ENCODE measurements at regions not wholly inside any gene's neighbourhood (a gene's known extent, or its start where the extent isn't known, plus 50 kb on each side); places are given as distances from the start of the nearest gene placed in this dataset.
A peak's percentile ranks its signal among the peaks of the same experiment; 100 is the strongest.
"Not testable (repeated sequence)": the region's sequence is repeated elsewhere in the genome, so short reads cannot be mapped to it uniquely, and the experiment has no call there.

DNA sequence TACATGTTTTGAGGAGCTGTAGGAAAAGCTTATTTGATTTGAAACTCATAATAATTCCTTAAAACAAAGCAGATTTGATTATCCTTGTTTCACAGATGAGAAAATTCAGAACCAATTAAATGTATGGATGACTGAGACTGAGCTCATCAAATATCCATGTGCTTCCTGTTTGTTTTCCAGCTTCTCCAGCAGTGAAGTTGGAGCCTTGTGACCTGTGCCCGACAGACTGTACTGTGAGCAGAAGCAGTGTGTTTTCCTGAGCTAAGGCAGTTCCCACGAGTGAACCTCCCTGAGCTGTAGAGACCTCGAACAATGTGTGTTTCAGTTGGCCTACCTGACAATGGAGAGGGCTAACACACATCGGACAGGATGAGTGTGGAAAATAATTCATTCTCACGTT, 599.5 kb upstream of the NRSN1 start:
- DNase-seq, result peak; percentile 36

DNA sequence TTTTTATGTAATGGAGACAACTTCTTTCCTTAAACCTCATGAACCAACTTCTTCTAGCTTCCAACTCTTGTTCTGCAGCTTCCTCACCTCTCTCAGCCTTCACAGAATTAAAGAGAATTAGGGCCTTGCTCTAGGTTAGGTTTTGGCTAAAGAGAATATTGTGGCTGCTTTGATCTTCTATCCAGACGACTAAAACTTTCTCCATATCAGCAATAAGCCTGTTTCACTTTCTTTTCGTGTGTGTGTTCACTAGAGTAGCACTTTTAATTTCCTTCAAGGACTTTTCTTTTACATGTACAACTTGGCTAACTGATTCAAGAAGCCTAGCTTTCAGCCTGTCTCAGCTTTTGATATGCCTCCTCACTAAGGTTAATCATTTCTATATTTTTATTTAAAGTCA, 596.1 kb upstream of the NRSN1 start:
- DNase-seq, result no peak

DNA sequence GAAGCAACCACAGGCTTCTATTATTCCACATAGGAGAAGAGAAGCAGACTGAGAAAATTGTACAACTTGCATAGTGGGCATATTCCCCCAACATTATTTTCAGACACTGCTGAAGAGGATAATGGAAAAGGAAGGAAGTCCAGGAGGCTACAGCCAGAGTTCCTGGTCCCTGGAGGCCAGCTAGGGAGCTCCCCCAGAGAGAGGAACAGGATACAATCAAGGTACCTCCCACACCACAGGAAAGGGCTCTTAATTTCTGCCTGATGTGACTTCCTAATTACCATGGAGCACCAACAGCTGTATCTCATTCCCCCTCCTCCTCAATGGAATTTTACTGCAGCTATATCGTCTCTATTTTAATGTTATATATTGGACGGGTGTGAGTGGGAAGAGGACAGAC, 594.3 kb upstream of the NRSN1 start:
- no peak for DNase-seq

DNA sequence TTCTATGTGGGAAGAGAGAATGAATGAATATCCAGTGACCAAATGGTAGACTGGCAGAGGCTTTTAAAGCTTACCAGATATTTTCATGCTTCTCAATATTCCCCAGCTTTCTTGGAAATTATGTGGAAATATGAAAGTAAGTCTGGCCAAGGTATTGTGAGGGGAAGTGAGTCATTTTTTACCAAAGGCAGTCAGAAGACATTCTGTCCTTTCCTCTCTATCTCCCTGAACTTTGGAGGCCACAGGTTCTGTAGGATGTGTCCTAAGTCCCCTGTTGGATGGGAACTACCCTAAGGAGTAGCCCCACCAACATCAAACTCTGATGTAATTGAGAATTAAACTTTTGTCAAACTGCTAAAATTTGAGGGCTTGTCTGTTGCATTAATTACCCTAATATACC, 593.8 kb upstream of the NRSN1 start:
- DNase-seq, result no peak

DNA sequence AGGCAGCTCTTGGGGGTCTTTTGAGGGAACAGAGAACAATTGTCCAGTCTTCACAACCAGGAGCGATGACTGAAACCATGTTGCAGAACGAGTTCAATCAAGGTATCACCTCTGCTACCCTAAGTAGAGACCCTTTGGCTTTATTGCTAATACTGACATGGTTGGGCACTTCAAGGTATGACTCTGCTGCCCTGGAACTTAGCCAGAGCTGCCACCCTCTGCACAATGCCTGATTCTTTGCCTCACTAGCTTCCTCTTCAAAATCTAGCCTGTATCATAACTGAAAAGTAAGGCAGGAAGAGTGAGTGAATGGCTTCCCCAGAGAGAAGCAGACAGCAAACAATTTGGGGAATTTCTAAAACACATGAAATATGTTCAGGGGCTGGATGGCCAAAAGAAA, 592.7 kb upstream of the NRSN1 start:
- no peak for DNase-seq

DNA sequence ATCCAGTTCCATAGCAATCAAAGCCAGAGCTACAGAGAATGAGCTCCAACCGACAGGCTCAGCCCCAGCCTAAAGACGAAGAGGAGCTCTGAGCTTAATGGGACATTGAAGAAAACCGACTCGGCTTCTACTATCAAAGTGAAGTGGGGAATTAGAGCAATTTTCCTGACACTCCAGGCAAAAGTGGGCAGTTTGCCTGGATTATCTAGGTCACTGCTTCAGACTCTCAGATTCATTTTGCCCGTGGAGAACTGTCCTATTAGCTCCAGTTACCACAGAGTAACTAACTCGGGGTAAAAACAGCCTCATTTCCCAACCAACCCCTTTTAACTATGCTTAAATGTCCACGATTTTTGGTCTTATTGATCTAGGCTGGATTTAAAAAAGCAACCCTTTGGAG, 592.1 kb upstream of the NRSN1 start:
- no peak for DNase-seq

DNA sequence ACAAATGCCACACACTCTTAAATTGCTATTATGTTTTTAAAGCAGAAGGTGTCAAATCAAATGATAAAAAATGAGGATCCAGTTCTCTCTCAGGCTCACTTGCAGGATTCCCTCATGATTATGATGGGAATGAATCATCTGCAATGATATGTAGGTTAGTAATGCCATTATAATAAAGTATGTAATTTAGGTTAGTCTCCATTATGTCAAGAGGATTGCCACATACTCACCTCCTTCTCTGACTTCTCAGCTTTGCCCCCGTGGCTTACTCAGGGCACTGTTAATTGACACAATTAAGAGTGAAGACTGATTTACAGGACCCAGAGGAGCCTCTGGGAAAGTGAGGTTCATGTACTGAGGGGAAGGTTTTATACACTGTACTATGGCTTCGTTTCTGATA, 591.7 kb upstream of the NRSN1 start:
- no peak for DNase-seq

DNA sequence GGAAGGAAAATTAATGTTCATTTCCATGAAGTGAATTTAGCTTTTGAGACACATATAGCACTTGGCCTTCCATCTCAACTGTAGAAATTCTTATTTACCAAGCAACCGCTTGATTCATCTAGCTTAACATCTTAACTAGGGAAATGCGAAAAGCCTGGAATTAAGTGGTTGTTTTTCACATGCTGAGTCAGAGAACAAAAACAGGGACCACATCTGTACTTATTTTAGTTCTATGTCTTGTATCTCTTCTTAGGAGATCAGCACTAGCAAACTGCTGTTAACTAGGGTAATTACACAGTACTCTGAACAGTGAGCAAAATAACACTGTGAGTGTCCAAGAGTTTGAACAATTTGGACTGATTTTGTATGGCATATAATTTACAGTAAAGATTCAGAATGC, 590.9 kb upstream of the NRSN1 start:
- peak; percentile 9 for DNase-seq

DNA sequence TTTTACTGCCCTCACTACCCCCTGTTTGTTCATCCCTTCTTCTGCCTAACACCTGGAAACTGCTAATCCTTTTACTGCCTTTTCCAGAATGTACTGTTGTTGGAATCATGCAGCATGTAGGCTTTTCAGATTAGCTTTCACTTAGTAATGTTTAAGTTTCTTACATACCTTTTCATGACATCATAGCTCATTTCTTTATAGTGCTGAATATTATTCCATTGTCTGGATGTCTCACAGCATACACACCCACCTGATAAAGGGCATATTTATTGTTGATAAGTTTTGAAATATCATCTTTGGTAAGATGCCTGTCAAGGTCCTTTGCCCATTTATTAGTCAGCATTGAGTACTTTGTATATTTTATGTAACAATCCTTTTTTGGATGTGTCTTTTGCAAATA, 588.2 kb upstream of the NRSN1 start:
- no peak for DNase-seq

DNA sequence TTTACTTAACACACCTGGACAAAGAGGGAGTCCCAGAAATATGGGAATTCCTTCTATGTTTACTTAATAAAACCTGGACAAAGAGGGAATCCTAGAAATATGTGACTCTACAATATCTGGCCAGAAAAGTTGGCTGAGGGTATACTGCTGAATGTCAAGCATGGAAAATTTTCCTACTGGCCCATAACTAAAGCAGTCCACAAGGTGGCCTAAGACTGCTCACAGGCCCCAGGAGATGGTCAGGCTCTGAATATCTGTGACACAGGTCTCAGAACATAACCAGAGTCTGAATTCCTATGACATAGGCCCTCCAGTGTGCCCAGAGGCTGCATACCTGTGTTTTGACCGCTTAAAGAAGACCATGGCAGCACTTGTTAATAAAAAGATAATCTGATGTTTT, 578.2 kb upstream of the NRSN1 start:
- no peak for DNase-seq

DNA sequence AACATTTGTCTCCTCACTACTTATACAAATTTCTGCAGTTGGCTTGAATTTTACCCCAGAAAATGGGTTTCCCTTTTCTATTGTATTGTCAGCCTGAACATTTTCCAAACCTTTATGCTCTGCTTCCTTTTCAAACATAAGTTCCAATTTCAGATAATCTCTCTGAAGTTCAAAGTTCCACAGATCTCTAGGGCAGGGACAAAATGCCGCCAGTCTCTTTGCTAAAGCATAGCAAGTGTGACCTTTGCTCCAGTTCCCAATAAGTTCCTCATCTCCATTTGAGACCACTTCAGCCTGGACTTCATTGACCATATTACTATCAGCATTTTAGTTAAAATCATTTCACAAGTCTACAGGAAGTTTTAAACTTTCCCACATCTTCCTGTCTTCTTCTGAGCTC, 571.1 kb upstream of the NRSN1 start:
- DNase-seq, result not testable (repeated sequence)

DNA sequence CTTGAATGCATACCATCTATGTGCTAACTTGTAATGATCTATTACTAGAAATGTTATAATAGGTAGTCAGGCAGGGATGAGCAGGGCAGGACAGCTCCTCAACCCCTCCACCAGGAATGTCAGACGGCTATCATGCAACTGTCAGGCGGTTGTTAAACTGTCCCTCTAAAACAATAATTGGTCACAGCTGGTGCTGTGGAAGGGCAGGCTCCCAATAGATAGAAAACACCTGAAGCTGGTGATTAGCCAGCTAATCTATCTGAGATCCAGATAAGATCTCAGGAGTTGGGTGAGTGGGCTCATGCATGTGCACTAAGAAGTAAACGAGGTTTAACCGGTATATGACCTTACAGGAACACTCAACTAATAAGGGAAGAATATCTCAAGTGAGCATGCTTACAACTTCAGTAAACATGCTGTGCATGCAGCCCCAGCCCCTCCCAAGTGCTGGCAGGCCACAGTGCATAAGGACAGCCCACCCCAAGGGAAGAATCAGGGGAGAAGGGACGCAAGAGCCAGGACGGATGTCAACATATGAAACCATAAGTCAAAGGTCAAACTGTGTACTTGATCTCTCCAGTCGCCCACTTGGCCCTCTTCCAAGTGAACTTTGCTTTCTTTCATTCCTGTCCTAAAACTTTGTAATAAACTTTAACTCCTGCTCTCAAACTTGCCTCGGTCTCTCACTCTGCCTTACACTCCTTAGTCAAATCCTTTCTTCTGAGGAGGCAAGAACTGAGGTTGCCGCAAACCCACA, 566.2 kb upstream of the NRSN1 start:
- DNase-seq, result no peak

DNA sequence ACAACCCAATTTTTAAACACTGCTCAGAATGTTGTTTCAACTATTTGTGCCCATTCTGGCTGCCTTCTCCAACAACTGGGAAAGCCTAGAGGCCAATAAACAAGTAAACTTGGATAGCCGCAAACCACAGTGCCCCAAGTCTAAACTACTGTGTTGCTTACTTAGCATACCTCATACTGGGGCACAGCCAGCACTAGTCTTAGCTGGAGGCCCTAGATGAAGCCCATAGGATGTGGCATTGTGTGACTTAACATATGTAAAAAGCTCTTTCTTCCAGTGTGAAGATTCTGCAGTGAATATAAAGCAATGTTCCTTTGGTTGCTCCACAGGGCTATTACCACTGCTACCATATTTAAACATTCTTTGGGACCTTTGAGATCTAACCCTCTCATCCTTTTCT, 564.3 kb upstream of the NRSN1 start:
- DNase-seq, result no peak

DNA sequence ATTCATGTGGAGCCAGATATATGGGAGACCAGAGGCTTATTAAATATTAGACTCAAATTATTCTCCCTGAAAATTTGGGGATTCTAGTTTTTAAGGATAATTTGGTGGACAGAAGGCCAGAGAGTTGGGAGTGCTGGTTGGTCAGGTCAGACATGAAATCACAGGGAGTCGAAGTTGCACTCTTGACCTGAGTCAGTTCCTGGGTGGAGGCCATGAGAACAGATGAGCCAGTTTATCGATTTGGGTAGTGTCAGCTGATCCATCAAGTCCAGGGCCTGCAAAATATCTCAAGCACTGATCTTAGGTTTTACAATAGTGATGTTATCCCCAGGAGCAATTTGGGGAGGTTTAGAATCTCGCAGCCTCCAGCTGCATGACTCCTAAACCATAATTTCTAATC, 563.5 kb upstream of the NRSN1 start:
- DNase-seq, result no peak

DNA sequence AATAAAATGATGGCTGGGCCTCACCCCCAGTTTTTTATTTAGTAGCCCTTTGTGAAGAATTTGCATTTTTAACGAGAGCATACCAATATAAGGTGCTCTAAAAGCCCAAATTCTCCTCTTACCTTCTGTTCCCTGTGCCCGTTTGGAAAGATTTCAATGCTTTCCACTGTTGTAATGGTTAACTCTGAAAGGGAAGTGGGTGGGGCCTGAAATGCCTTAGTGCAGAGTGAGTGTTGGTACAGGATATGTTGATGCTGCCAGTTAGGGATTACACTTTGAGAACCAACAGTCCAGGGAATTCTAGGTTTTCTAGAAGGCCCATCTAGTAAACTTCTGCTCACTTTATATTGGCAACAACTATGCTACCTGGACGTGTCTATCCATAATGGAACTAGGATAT, 562.7 kb upstream of the NRSN1 start:
- DNase-seq, result no peak

DNA sequence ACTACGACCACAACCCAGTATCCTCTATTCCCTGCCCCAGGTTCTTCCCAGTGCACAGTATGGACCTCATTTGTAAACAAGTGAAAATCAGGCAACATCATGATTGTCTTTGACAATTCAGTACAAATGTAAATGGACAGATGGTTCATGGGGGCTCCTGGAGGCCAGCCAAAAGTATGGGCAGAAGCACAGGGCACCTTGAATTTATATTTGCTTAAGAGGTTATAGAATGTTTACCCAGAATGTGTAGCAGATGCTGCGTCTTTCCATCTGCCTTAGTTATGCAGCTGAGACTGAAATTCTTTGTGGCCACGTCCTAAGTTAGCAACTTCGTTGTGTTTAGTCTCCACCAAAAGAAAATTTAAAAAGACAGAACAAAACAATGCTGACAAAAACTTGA, 559.6 kb upstream of the NRSN1 start:
- no peak for DNase-seq

DNA sequence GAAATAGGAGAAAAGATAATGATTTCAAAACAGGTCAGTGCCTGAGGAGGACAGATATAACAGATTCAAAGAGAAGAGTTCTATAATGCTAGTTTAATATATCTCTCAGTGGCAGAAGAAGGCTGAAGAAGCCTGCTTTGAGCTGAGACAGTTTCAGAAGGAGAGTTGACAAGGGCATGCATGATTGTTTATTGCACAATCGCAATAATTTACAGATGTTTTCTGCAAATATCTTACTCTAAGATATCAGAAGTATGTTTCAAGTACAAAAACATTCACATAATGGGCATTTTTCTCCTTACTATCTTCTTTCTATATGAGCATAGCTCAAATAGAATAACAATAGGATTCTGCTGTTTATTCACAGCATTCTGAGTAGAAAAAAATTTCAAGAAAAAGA, 557.7 kb upstream of the NRSN1 start:
- no peak for DNase-seq

DNA sequence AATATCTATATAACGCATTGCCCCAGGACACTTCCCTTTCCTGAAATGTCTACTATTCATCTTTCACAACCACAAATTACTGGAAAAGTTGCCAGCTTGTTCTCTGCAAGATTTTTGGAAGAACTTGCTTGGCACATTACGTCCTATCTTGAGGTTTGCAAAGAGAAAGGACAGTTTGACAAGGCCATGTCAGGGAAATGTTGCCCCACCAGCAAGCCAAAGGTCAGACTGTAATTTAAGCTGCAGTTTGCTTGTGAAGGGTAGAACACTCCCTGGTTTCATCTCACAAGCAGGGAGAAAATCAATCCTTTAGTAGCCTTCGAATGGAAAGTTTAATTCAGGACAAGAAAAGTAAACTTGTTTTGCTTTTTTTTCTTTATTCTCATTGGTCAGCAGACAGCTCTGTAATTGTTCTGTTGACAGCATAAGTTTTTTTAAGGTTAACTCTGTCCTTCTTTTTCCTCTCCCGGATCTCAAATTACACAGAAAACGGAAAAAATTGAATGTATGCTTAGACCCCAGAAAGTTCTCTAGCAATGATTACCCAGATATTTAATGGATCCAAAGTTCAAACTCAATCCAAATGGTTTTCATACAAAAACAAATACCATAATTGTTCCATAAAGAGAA, 541.8 kb upstream of the NRSN1 start:
- DNase-seq, result no peak

DNA sequence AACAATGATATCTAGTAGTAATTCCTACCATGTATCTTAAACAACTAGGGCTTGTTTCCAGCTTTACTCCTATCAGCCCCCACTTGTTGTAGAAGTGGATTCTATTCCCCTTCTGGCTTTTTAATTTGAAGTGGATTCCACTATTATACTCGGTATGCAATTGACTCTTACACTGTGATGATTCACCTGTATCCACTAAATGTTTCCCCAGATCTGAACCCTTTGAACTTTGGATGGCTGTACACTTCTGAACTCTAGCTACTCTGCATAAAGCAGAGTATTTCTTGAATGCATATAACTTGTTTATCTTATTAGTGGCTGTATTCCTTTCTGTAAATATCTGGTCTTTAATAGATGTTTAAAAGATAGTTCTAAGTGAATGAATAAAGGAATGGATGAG, 538.4 kb upstream of the NRSN1 start:
- DNase-seq, result no peak

DNA sequence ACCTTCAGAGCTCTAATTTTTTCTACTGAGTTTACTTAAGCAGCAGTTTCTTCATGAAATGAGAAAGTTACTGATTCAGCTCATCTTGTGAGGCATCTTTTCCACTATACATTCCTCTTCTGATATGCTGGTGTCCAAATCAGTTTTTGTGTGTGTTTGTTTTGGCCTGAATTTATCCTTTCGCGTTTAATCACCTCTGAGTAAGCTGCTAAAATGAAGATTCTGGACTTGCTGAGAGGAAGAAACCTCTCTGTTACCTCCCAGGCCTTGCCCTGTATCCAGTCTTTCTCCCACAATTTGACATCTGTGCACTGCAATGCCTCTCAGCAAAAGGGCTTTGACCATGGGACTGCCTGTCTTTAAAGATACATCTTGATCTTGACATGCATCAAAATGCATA, 536.2 kb upstream of the NRSN1 start:
- no peak for DNase-seq

DNA sequence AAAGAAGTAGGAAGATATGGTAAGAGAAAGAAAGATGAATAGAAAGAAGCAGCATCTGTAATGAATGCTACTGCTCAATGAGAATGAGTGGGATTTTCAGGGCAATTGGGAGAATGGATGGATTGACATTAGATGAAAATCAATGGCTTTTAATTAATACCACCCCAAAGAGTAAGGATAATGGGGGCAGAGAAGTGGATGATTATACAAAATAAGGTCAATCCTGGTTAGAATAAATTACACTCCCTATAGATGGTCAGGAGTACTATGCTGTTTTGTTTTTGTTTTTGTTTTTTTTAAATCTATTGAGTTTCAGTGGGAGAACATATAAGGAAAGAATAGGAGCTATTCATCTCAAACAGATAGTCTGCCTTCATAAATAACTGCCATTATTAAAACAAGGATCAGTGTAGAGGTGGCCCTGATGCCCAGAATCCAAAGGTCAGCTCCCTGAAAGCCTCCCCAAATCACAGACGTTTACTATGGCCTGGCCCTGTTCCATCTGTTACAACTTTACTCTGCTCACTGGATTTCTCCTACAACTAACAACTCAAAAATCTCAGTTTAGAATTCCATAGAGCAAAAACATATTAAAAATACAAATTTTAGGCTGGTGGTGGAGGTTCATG, 535.4 kb upstream of the NRSN1 start:
- DNase-seq, result no peak

DNA sequence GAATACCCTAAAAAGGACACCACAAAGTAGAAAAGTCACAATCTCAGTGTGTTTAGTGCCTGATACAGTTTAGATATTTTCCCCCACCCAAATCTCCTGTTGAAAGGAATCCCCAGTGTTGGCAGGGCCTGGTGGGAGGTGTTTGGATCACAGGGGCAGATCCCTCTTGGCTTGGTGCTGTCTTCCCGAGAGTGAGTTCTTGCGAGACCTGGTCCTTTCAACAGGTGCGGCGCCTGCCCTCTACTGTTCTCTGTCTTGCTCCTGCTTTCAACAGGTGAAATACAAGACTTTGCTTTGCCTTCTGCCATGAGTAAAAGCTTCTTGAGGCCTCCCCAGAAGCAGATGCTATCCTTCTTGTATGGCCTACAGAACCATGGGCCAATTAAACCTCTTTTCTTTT, 534.3 kb upstream of the NRSN1 start:
- DNase-seq, result no peak

DNA sequence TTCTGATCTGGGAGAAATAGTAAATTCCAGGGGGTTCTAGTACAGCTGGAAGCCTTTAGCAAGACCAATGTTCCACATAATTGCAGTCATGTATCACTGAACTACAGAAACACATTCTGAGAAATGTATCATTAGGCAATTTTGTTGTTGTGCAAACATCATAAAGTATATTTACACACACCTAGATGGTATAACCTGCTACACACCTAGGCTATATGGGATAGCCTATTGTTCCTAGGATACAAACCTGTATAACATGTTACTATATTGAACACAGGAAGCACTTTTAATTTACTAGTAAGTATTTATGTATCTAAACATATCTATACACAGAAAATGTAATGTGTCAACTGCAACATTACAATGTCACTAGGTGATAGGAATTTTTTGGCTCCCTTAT, 525.9 kb upstream of the NRSN1 start:
- no peak for DNase-seq

DNA sequence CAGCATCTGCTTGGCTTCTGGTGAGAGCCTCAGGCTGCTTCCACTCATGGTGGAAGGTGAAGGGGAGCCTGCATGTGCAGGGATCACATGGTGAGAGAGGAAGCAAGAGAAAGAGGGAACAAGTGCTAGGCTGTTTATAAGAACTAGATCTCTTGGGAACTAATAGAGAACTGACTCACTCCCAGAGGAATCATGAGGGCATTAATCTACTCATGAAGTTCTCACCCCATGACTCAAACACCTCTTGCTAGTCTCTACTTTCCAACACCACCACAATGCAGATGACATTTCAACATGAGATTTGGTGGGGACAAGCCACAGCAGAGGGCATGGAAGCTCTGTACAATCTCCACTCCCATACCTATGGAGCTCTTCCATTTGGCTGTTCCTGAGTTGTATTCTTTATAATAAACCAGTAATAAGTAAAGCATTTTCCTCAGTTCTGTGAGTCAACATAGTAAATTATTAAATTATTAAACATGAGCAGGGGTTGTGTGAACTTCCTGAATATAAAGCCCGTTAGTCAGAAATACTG, 524.1 kb upstream of the NRSN1 start:
- DNase-seq, result peak; percentile 9
